ENCODE measurements at regions not wholly inside any gene's neighbourhood (a gene's known extent, or its start where the extent isn't known, plus 50 kb on each side); places are given as distances from the start of the nearest gene placed in this dataset.

DNA sequence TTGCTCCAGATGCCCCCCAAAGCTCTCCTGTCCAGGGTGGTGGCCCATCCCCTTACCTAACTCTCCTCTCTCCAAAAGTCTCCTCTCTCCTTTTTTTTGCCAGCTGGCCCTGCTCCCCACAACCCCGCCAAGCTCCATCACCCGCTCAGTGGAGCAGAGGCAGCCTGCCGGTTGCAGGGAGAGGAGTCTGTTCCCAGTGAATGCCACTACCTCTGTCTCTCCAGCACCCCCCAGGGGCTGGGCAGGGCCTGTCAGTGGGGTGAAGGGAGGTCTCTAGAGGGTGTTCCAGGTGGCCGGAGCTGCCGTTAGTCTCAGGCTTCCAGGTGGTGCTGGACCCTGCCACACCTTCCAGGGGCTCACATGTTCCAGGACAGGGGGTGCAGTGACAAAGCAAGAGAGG is 387.0 kb downstream of the CTTN start:
- TF ChIP-seq BHLHE40 (IDR thresholded peaks at IDR 0.05; ENCODE audit: borderline replicate concordance) (no peak), ZNF384 (IDR thresholded peaks at IDR 0.05) (no peak), SP1 (IDR thresholded peaks at IDR 0.05) (no peak), FOXM1 (IDR thresholded peaks at IDR 0.05; ENCODE audit: borderline replicate concordance) (no peak), HDGF (IDR thresholded peaks at IDR 0.05; ENCODE audit: borderline replicate concordance) (no peak)

All from HEK293T (cell line).